ENCODE measurements at regions not wholly inside any gene's neighbourhood (a gene's known extent, or its start where the extent isn't known, plus 50 kb on each side); places are given as distances from the start of the nearest gene placed in this dataset.

GRCh38 chr4:179766938-179767337 is 2324.7 kb upstream of the AGA start:
- TF ChIP-seq CTCF (IDR thresholded peaks at IDR 0.05; ENCODE audit: insufficient read depth, low read length) = no peak
- no peak overlapping the region for H3K4me3 ChIP-seq (ENCODE audit: low read depth, low read length)
- no peak for DNase-seq (ENCODE audit: low read depth)

DNA sequence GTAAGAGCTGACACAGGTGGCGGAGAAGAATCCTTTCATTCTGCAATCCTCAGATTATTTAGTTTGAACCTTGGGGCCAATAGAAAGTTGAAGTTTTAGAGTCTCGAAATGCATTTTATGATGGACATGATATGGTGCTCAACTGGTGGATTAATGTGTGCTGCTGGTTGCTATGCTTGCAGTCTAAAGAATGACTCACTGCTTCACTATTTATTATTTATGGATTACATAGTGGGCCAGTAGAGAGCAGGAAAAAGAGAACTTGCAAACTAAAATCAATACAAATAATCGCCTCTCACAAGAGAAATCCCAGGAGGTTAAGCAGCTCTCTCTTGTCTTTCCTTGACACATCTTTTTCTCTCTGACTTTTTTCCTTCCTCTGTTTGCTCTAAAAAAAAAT is 2326.8 kb upstream of the AGA start:
- no peak for DNase-seq (ENCODE audit: low read depth)
- no peak overlapping the region for H3K4me3 ChIP-seq (ENCODE audit: low read depth, low read length)
- no peak for TF ChIP-seq CTCF (IDR thresholded peaks at IDR 0.05; ENCODE audit: insufficient read depth, low read length)

DNA sequence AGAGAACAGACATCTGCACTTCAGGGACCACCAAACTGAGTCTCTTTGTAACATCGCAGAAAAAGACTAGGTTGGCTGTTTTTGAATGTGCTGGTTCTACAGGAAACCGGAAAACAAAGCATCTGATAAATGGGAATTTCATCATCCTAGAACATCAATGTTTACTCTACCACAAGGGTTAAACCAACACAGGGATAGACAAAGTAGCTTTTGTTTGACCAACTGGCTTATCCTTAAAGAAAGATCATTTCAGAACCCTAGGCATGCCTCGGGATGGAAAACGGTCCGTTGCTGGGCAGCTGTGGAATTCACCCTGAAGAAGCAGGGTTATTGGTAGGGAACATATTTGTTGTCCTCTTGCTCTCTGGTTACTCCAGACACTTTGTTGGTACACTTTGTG is 2355.5 kb upstream of the AGA start:
- TF ChIP-seq CTCF (IDR thresholded peaks at IDR 0.05; ENCODE audit: insufficient read depth, low read length) = no peak
- no peak overlapping the region for H3K4me3 ChIP-seq (ENCODE audit: low read depth, low read length)
- no peak for DNase-seq (ENCODE audit: low read depth)

DNA sequence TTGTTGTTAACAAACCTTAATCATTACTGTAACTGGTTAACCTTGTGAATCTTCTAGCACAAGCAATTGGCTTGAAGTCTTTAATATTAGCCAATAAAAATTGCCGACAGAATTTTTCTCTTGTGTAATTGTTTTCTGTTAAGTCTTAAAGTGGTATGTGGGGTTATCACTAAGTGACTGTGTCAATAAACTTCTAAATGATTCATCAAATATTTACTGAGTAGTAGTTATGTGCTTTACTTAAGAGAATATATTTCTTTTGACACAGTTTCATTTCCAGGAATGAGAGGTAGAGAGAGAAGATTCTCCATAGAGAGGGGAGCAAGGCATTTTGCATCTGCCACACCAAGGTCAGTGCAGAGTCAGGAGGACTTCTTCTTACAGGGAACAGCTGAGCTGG is 2361.6 kb upstream of the AGA start:
- DNase-seq (ENCODE audit: low read depth) = no peak
- TF ChIP-seq CTCF (IDR thresholded peaks at IDR 0.05; ENCODE audit: insufficient read depth, low read length) = no peak
- H3K4me3 ChIP-seq (ENCODE audit: low read depth, low read length) = no peak overlapping the region

DNA sequence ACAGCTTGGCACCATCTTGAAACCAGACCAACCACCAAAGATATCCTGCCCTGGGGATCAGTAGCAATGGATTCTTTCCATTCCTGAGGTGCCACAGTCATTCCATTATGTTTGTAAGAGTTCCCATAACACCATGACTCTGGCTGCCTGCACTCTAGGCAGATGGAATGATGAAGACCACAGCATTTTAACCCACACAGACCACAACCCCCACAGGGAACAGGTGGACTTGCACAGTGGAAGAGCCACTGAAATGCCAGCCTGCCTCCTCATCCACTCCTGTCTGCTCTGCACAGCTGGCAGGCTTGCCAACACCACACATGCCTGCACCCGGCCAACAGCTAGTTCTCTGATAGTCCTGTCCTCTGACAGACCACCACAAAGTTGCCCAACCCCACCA is 2362.2 kb upstream of the AGA start:
- no peak overlapping the region for H3K4me3 ChIP-seq (ENCODE audit: low read depth, low read length)
- no peak for TF ChIP-seq CTCF (IDR thresholded peaks at IDR 0.05; ENCODE audit: insufficient read depth, low read length)
- DNase-seq (ENCODE audit: low read depth) = no peak

GRCh38 chr4:179817317-179817716 is 2375.1 kb upstream of the AGA start:
- no peak for DNase-seq (ENCODE audit: low read depth)
- no peak overlapping the region for H3K4me3 ChIP-seq (ENCODE audit: low read depth, low read length)
- TF ChIP-seq CTCF (IDR thresholded peaks at IDR 0.05; ENCODE audit: insufficient read depth, low read length) = no peak

DNA sequence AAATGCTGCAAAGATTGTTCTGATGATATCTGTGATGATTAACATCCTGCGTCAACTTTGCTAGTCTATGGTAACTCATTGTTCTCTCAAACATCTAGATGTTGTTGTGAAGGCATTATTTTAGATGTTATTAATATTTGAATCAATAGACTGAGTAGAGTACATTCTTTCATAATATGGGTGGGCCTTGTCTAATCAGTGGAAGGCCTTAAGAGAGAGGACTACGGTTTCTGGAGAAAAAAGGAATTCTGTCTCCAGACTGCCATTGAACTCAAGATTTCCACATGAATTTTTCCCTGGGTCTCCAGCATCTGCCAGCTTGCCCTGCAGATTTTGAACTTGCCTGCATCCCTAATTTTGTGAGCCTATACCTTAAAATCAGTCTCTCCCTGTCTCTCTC is 2381.1 kb upstream of the AGA start:
- no peak for DNase-seq (ENCODE audit: low read depth)
- no peak overlapping the region for H3K4me3 ChIP-seq (ENCODE audit: low read depth, low read length)
- no peak for TF ChIP-seq CTCF (IDR thresholded peaks at IDR 0.05; ENCODE audit: insufficient read depth, low read length)
